ENCODE measurements at regions not wholly inside any gene's neighbourhood (a gene's known extent, or its start where the extent isn't known, plus 50 kb on each side); places are given as distances from the start of the nearest gene placed in this dataset.

DNA sequence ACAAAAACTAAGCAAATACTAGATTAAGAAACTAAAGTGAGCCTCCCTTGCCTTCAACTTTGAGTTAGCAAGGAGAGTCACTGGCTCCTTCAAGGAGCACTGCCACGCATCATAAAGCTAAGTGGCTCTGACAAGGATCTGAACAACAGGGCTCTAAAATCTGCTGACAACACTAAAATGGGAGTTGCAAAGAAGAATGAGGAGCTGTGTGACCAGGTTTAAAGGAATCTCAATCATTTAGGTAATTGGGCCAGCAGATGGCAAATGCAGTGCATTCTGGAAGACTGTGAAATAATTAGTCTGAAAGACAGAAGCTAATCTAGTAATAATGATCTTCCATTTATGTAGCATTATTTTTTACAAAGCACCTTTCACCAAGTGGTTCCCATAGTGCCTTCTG lies 297.0 kb upstream of the TAS2R1 start:
- no peak for DNase-seq (ENCODE audit: low spot score)

- no peak for DNase-seq (ENCODE audit: low spot score)
Observed at GRCh38 chr5:9924614-9925013, 294.5 kb upstream of the TAS2R1 start.

- DNase-seq (ENCODE audit: low spot score) = no peak
Observed at GRCh38 chr5:9922719-9923118, 292.6 kb upstream of the TAS2R1 start.

GRCh38 chr5:9920697-9921096 lies 290.5 kb upstream of the TAS2R1 start:
- no peak for DNase-seq (ENCODE audit: low spot score)

GRCh38 chr5:9919306-9920030 lies 289.3 kb upstream of the TAS2R1 start:
- no peak for DNase-seq (ENCODE audit: low spot score)

DNA sequence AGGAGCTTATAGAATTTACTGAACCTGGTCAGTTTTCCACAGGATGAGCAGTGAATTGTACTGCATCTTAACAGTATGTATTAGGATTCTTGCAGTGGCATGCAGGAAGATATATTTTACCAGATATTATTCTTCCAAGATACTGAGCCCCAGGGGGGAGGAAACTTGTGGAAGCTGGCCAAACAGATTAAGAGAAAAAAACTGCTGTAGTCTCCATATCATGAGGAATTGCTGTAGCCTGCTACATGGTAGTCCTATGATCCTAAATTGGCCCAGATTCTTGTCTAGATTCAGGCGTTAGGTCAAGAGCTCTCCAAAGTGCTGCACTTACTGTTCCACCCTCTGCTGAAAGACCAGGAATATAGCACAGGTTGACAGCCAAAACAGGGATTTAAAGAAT lies 275.5 kb upstream of the TAS2R1 start:
- no peak for DNase-seq (ENCODE audit: low spot score)

DNA sequence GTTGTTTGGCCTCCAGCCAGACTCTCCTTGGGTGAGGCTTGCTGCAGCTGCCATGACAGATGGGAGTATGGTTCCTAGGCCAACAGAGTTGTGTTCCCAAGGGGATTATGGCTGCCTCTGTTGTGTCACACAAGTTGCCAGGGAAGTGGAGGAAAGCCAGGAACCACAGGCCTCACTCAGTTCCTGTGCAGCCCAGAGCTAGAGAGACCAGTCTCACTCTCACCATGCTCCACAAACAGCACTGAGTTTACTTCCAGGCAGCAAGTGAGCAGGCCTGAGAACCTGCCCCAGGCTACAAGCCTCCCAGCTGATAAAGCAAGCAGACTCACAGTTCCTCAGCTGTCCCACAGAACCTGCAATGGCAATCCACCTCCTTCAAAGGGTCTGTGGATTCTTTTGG lies 273.6 kb upstream of the TAS2R1 start:
- no peak for DNase-seq (ENCODE audit: low spot score)

GRCh38 chr5:9898319-9898718 lies 268.2 kb upstream of the TAS2R1 start:
- no peak for DNase-seq (ENCODE audit: low spot score)

DNA sequence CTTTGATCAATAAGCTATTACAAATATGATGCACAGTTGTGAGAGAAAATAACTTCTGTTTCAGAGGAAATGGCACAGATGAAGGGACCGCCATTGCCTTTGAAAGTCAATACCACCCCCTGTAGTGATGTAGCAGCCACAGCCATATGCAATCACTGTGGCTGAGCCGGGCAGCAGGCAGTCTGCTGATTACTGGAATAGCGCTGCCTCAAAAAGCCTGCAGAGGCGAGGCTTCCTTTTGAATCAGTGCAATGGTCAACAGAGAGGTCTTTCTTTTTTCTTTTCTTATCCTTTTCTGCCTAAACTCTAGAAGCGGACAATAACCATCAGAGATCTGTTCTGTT lies 265.1 kb upstream of the TAS2R1 start:
- DNase-seq (ENCODE audit: low spot score) = no peak

GRCh38 chr5:9894571-9895301 lies 264.6 kb upstream of the TAS2R1 start:
- no peak for DNase-seq (ENCODE audit: low spot score)

DNA sequence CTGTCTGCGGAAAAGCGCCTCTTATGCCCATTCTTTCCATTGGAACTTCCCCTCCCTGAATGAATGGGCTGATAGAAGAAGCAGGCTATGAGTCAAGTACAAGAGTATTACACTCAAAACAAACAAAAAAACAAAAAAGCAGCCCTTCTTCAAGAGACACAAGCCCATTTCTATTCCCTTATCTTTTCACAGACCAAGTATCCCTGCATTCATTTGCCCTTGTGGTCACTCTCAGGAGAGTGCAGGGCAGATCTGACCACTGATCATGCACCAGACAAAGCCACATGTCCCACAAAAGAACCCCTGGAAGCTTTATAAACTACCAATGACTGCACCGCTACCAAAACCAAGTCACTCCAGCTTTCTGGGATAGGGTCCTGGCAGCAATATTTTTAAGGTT lies 262.5 kb upstream of the TAS2R1 start:
- no peak for DNase-seq (ENCODE audit: low spot score)

- DNase-seq (ENCODE audit: low spot score) = no peak
Observed at GRCh38 chr5:9889511-9889910, 259.4 kb upstream of the TAS2R1 start.

- DNase-seq (ENCODE audit: low spot score) = no peak
Observed at GRCh38 chr5:9888501-9888901, 258.4 kb upstream of the TAS2R1 start.

GRCh38 chr5:9885164-9885563 lies 255.0 kb upstream of the TAS2R1 start:
- no peak for DNase-seq (ENCODE audit: low spot score)

DNA sequence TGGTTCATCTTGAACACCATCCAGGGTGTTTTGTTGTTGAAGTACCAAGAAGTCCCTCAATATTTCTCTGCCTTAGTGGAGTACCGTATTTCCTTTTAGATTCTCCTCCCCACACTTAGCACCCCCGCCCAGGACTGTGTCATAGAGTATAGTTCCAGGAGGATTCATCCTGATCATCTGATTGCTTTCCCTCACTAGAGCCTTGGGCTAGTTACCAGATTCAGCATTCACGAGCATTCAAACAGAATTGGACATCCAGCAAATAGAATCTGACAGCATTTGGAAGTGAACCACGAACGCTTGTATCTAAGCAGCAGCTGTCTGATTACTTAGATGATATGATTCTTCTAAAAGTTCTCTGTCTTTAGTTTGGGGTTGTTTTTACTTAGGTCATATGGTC lies 248.1 kb upstream of the TAS2R1 start:
- no peak for DNase-seq (ENCODE audit: low spot score)

GRCh38 chr5:9877488-9877887 lies 247.3 kb upstream of the TAS2R1 start:
- DNase-seq (ENCODE audit: low spot score) = no peak

DNA sequence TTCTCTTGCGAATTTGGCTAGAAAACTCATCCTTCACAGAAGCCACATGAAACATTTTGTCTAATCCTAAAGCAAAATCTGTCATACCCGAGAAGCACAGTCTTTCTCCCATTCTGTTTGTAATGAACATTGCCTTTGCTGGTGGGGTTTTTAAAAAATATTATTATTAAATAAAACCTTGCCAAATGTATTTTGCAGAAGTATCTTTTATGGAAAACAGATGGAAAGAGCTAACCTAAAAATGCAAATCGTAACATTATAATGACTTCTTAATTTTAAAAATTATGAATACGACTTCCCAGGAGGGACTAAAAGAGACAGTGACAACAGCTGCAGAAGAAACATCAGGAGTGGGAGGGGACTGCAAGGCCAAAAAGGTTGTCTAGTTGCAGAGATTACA lies 246.3 kb upstream of the TAS2R1 start:
- DNase-seq (ENCODE audit: low spot score) = no peak

DNA sequence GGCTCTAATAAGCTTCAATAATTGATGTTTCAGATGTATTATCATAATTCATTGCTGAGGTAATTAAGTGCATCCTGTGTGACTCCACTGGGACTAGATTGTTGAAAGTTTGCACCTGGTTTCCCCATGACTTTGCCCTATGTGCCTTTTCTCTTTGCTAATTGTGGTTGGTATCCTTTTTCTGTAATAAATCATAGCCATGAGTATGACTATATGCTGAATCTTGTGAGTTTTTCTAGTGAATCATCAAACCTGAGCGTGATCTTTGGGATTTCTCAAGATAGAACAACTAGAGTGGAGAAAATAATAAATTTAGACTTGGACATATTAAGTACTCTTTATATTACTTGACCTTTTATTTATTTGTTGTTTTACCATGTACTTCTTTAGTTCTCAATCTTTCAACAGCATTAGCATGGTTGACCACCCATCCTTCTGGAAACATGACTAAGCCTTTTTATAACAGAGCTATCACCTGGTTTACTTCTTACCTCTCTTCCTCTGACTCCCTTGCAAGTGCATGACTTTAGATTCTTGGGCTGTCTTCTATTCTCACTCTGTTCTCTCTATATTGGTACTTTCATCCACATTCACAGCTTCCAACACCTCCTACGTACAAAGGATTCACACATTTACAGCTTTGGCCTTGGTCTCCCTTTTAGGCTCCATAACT lies 239.6 kb upstream of the TAS2R1 start:
- DNase-seq (ENCODE audit: low spot score) = no peak

DNA sequence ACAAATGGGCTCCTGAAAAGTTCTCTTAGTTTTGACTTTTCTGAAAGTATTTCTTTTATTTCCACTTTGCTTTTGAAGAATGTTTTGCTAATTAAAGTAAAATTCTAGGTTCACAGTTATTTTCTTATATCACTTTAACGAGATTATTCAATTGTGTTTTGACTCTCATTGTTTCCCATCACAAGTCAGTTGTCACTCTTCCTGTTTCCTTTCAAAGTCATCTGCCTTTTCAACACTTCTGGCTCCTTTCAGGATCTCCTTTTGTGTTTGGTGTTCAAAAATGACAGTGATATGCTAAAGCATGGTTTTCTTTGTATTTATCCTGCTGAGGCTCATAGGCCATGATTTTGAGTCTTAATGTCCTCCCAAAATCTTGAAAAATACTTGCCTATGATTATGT lies 235.4 kb upstream of the TAS2R1 start:
- DNase-seq (ENCODE audit: low spot score) = no peak

DNA sequence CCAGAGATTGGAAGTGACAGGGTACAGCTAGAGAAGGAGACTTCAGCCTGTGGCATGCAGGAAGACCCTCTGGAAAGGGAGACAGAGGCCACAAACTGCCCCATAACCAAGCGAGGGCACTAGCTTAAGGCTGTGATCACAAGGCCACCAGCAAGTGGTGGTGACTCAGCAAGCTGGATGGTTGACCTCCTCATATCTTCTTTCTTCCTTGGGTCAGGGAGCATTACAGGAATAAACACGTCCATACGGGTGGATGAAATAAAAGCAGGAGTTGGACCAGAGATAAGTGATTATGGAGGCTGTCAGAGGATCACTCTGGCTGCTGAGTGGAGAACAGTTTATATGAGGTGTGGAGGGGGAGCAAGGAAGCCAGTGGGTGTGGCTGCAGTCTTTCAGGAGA lies 234.6 kb upstream of the TAS2R1 start:
- DNase-seq (ENCODE audit: low spot score) = no peak

GRCh38 chr5:9863486-9863885 lies 233.3 kb upstream of the TAS2R1 start:
- DNase-seq (ENCODE audit: low spot score) = no peak

GRCh38 chr5:9861666-9862256 lies 231.6 kb upstream of the TAS2R1 start:
- no peak for DNase-seq (ENCODE audit: low spot score)
